Putamen (tissue), 1 donor: ENCODE measurements at regions not wholly inside any gene's neighbourhood (a gene's known extent, or its start where the extent isn't known, plus 50 kb on each side); places are given as distances from the start of the nearest gene placed in this dataset.
"Not testable (repeated sequence)": the region's sequence is repeated elsewhere in the genome, so short reads cannot be mapped to it uniquely, and the experiment has no call there.

Source experiments
- DNase-seq: peaks from one replicate; pipeline ENCODE4 v3.0.0-alpha.2; 2016; ENCODE audit warnings: low spot score

GRCh38 chr7:16933296-16934279 is 51.8 kb upstream of the AGR3 start:
- DNase-seq: peak; percentile 16

GRCh38 chr7:16934722-16935340 is 53.0 kb upstream of the AGR3 start:
- DNase-seq: no peak

- DNase-seq: no peak
Measured at GRCh38 chr7:16935341-16935735, 53.6 kb upstream of the AGR3 start.

GRCh38 chr7:16936626-16937422 is 55.0 kb upstream of the AGR3 start:
- no peak for DNase-seq

- DNase-seq: no peak
Measured at GRCh38 chr7:16939161-16939560, 57.4 kb upstream of the AGR3 start.

GRCh38 chr7:16940776-16941175 is 59.0 kb upstream of the AGR3 start:
- no peak for DNase-seq

- no peak for DNase-seq
Measured at GRCh38 chr7:16942929-16943509, 61.2 kb upstream of the AGR3 start.

- DNase-seq: no peak
Measured at GRCh38 chr7:16944936-16945335, 63.2 kb upstream of the AGR3 start.

- no peak for DNase-seq
Measured at GRCh38 chr7:16945372-16945771, 63.6 kb upstream of the AGR3 start.

- not testable (repeated sequence) for DNase-seq
Measured at GRCh38 chr7:16948110-16948509, 66.3 kb upstream of the AGR3 start.

GRCh38 chr7:16951483-16952080 is 69.8 kb upstream of the AGR3 start:
- no peak for DNase-seq

GRCh38 chr7:16954321-16954720 is 72.5 kb upstream of the AGR3 start:
- DNase-seq: no peak

- no peak for DNase-seq
Measured at GRCh38 chr7:16958724-16959123, 76.9 kb upstream of the AGR3 start.

- peak; percentile 14 for DNase-seq
Measured at GRCh38 chr7:16960337-16960965, 78.7 kb upstream of the AGR3 start.

- DNase-seq: no peak
Measured at GRCh38 chr7:16961641-16962040, 79.9 kb upstream of the AGR3 start.

GRCh38 chr7:16963044-16963443 is 81.3 kb upstream of the AGR3 start:
- no peak for DNase-seq

- DNase-seq: not testable (repeated sequence)
Measured at GRCh38 chr7:16965697-16966096, 83.9 kb upstream of the AGR3 start.

GRCh38 chr7:16967300-16967811 is 85.6 kb upstream of the AGR3 start:
- DNase-seq: no peak

- DNase-seq: no peak
Measured at GRCh38 chr7:16970732-16971482, 89.1 kb upstream of the AGR3 start.

GRCh38 chr7:16975712-16976111 is 93.9 kb upstream of the AGR3 start:
- DNase-seq: no peak
